Fibroblast of skin of right quadriceps (primary cell): ENCODE measurements at regions not wholly inside any gene's neighbourhood (a gene's known extent, or its start where the extent isn't known, plus 50 kb on each side); places are given as distances from the start of the nearest gene placed in this dataset.
"Not testable (repeated sequence)": the region's sequence is repeated elsewhere in the genome, so short reads cannot be mapped to it uniquely, and the experiment has no call there.

Experiments used
- DNase-seq: peaks from one replicate; pipeline ENCODE4 v3.0.0-alpha.2; 2013

- no peak for DNase-seq
Observed at GRCh38 chr12:31217356-31218130, 108.4 kb downstream of the SINHCAF start.

GRCh38 chr12:31218203-31219025, 107.5 kb downstream of the SINHCAF start:
- DNase-seq = no peak

DNA sequence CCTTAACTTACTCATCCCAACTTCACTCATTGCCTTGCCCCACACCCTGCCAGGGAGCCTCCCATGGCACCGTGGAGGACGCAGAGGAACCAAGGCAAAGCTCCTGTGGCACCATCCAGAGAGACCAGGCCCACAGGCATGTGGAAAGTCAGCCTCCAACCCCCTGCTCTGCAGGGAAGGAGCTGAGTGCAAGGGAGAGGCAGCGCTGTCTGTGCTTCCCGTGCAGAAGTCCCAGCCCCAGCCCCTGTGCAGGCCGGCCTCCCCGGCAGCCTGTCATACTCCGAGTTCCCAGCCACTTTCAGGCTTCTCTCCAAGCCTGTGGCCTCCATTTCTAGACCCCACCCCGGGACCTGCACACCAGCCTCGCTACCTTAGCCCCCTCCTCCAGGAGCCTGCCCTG, 106.4 kb downstream of the SINHCAF start:
- DNase-seq = no peak

- no peak for DNase-seq
Observed at GRCh38 chr12:31220061-31220460, 105.9 kb downstream of the SINHCAF start.

DNA sequence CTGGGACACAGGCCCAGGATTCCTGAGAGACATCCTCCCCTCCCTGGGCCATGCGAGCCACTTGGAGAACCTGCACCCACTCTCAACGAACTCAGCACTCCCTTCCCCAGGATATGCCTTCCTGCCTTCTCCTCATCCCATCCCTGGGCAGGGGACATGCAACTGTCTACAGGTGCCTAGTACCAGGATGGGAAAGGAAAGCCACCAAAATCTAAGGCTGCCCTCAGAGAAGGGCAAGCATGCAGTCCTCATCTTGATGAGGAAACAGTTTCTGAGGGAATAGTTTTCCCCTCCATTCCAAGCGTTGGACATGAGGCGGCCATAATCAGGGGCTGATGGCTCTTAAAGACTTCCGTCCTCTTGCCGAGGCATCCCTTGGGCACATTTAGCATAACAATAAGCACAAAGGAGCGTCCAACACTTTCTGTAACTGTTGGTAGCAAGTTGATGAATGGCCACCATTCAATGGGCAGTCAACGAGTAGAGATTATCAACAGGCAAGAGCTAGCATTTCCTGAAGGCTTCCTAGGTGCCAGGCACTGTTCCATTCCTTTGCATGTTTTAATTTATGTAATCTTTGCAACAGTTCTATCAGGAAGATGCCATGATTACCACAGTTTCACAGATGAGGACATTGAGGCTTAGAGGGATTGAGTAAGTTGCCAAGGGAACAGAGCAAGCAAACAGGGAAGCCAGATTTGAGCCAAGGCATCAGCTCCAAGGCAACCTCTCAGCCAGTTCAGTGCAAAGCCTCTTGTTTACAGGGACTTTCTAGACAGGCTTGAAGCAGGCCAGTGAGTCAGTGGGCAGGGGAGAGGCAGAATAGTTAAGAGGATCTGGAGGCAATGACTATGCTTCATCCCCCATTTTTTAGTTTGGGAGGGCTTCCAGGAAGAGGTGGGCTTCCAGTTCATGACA, 105.1 kb downstream of the SINHCAF start:
- DNase-seq = no peak

DNA sequence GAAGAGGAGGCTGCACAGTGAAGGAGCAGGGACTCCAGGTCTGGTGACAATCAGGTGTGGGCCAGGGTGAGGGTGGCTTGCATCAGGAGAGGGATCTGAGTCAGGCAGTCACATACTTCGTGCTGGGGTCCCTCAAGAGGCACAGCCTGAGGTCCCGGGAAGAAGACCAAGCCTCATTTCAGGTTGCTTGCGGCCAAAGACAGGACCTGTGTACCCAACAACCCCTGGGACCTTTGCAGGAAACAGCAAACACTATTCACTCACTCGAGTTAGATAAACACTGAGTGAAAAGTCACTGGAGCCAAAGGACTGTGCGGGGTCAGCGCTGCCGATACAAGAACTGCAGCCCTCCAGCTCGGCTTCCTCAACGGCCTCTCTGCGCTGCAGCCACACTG, 104.4 kb downstream of the SINHCAF start:
- no peak for DNase-seq

DNA sequence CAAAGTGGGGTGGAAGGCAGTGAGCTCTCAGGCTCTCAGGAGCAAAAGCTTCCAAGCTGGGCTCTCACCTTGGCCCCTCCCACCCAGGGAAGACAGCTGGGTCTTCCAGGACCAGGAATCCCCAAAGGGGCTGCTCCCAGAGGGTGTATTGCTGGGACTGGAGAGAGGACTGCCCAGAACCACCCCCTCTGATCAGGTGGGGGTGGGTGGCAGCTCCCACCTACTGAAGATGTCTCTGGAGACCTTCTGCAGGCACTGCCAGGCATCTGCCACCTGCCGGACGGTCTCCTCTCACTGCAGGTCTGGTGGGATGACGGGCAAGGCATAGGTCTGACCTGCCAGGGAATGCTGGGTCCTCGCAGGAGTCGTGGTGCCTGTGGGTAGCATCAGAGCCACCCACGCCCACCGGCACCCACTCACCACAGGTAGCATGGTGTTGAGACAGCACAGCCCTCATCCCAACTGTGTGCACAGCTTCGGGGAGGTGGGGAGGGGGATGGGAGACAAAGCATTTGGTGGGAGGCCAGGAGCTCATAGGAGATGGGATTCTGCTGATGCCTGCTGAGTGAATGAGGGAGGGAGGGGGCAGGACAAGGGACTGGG, 103.2 kb downstream of the SINHCAF start:
- no peak for DNase-seq

DNA sequence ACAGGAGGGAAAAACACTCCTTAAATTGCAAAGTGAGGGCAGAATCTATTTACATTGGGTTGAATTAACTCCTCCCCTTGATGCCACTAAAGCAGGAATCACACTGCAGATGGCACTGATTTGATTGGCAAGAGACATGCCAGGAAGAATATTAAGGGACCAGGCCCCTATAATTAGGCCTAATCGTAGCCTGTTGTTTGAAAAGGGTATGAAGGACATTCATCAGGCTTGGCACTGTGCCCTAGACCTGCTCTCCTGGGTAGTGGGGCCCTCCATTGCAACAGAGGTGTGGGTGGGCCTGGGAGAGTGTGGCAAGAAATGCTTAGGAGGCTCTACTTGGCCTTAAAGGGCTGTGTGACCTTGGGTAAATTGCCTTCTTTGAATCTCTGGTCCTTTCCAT, 102.3 kb downstream of the SINHCAF start:
- DNase-seq = not testable (repeated sequence)

GRCh38 chr12:31224768-31225448, 101.0 kb downstream of the SINHCAF start:
- DNase-seq = no peak

- DNase-seq = no peak
Observed at GRCh38 chr12:31225656-31226535, 100.1 kb downstream of the SINHCAF start.

GRCh38 chr12:31226639-31227038, 99.3 kb downstream of the SINHCAF start:
- DNase-seq = no peak

- DNase-seq = no peak
Observed at GRCh38 chr12:31227401-31227981, 98.5 kb downstream of the SINHCAF start.

GRCh38 chr12:31228811-31229792, 96.8 kb downstream of the SINHCAF start:
- DNase-seq = no peak

DNA sequence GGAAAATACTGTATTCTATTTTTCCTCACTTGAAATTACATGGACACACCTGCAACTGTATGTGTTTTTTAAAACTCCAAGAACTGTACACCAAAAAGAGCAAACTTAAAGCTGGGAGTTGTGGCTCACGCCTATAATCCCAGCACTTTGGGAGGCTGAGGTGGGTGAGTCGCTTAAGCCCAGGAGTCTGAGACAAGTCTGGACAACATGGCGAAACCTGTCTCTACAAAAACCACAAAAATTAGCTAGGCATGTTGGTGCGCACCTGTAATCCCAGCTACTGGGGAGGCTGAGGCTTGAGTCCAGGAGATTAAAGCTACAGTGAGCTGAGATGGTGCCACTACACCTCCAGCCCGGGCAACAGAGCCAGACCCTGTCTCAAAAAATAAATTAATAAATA, 95.9 kb downstream of the SINHCAF start:
- DNase-seq = no peak
